ENCODE measurements at regions not wholly inside any gene's neighbourhood (a gene's known extent, or its start where the extent isn't known, plus 50 kb on each side); places are given as distances from the start of the nearest gene placed in this dataset.
A peak's percentile ranks its signal among the peaks of the same experiment; 100 is the strongest.
"Not testable (repeated sequence)": the region's sequence is repeated elsewhere in the genome, so short reads cannot be mapped to it uniquely, and the experiment has no call there.

DNA sequence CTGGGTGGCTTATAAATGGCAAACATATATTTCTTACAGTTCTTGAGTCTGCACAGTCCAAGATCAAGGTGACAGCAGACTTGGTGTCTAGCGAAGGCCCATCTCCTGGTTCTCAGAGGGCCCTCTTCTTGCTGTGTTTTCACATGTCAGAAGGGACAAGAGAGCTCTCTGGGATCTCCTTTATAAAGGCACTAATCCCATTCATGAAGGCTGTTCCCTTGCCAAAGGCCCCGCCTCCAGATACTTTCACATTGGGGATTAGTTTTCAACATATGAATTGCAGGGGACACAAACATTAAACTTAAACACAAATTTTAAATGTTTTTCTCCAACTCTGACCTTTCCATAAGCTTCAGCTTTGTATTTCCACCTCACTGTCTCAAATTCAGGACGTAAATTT, 1135.0 kb upstream of the TENM3 start:
- no peak for DNase-seq (ENCODE audit: low spot score)

DNA sequence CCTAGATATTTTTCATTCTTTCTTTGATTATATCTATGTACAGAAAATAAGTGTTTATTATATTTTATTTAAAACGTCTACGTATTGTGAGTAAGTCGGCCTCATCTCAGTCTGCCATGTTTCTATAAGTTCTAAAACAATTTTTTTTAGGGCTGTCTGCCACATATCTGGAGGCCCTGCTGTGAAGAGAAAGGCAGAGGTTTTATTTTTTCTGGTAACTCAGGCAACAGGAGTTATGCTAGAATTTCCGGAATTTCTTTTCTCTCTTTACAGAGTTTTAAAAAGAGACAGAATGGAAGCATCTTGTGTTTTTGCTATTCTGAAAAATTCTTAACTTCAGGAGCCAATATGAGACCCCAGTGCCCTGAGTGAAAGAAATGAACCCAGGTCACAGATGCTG, 1124.0 kb upstream of the TENM3 start:
- no peak for DNase-seq (ENCODE audit: low spot score)

DNA sequence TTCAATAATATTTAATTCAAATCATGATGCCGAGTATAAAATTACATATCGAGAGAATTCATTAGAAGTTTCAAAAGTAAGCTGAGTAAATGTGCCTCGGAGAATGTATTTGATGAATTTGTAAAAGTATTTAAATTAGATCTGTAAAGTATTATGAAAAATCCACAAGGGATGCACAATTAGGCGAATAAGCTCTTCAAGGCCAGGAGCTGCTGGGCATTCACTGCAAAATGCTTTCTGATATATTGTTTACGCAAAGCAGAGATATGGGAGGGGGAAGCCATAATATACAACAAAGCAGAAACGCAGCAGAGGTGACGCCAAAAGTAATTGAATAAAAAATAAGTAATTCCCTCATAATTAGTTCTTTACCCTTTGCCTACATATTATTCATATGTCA, 1121.5 kb upstream of the TENM3 start:
- DNase-seq (ENCODE audit: low spot score) = no peak

DNA sequence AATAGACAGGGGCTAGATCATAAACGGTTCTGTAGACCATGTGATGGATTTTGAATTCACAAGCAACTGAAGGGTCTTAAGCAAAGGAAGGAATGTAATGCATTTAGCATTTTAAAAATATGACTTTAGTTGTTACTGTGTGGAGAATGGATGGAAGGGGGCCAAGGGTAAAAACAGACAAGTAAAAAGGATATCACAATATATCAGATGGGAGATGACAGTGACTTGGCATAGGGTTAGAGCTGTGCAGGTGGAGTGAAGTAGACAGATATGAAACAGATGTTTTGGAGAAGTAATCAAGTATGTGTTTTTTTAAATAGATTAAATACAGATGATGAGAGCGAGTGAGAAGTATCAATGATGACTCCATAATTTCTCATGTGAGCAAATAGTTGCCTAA, 1116.0 kb upstream of the TENM3 start:
- no peak for DNase-seq (ENCODE audit: low spot score)

DNA sequence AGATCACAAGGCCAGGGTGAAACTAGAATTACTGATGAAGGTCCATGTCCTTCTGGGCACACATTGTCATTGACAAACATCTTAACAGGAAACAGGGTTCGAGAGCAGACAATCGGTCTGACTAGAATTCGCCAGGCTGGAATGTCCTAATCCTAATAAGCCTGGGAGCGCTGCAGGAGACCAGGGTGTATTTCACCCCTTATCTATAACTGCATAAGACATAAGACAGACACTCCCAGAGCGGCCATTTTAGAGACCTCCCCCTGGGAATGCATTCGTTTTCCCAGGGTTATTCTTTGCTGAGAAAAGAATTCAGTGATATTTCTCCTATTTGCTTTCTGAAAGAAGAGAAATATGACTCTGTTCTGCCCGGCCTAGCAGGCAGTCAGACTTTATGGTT, 1112.9 kb upstream of the TENM3 start:
- DNase-seq (ENCODE audit: low spot score) = not testable (repeated sequence)

DNA sequence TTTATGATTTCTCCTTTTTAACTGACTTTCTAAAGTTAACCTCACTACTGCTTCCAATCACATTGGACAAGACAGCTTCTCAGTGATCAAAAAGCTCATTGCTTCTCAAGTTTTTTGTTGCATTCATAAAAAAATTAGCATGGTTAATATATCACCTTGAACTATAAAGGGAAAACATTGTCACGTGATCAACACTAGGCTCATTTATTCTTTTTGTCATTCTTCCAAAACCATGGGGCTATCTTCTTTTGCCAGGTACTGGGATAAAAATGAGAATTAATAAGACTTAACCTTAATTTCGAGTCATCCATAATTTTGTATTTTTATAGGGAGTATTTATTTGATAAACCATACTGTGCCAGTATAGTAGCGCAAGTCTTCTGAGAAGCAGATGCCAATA, 1105.9 kb upstream of the TENM3 start:
- no peak for DNase-seq (ENCODE audit: low spot score)

DNA sequence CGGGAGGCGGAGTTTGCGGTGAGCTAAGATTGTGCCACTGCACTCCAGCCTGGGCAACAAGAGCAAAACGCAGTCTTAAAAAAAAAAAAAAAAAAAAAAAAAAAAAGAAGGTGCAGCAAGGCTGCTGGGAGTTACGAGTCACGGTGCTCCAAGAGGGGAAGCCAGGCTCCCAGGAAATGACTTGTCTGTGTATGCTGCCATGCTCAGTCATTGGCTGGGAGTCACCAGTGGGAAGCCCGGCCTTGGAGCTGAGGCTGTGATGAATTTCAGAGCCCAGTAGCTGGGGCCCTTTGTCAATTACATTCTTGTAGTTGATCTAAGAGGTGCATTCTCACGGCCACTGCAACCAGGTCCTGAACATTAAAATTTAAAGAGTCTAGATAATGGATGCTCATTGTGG, 1105.1 kb upstream of the TENM3 start:
- DNase-seq (ENCODE audit: low spot score) = no peak

DNA sequence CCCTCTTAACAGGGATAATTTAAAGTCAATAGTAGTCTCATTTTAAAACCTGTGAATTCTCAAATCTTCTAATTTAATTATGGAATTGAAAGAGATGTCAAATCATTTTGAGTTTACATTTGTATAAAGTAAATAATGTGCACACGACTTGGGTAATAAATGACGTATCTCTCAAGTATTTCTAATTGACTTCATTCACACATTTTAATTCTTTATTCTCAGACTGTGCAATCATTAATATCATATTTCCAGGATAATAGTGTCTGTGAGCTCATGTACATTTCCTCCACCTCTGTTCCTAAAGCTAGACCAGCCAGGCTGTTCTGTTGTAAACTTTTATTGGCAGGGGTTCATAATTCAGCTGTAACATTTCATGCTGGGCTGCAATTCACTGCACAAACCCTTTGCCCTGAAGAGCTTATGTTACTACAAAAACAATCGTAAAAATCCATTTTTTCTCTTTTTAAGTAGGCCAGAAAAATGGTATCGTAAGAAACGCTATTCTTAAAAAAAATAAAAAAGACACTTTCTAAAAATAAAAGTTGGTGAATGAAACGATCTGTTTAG, 1103.1 kb upstream of the TENM3 start:
- DNase-seq (ENCODE audit: low spot score) = no peak

DNA sequence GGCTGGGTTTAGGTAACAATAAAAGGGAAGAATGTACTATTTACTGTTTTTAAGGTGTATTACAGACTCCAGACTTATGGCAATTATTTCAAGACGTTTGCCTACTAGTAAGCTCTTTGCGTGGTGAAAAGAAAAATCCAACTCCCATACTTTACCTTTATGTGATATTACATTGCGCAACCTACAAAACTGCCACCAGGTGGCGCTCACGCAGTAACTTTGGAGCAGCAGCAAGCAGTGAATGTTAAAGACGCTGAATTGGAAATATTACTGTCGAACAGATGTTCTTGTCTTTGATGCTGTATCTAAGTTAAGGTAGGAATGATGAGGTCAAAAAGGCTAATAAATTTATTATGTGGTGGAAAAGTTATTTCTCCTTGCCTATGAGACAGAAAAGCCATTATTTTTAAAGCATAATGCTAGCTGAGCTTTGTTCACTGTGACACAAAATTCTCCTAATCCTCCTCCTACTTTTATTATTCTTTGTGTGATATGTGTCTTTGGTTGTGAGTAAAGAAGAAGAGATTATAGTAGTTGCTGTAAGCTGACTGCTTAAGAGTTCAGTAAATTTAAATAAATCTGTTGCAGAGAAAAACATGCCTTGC, 1099.8 kb upstream of the TENM3 start:
- peak; percentile 40 for DNase-seq (ENCODE audit: low spot score)

DNA sequence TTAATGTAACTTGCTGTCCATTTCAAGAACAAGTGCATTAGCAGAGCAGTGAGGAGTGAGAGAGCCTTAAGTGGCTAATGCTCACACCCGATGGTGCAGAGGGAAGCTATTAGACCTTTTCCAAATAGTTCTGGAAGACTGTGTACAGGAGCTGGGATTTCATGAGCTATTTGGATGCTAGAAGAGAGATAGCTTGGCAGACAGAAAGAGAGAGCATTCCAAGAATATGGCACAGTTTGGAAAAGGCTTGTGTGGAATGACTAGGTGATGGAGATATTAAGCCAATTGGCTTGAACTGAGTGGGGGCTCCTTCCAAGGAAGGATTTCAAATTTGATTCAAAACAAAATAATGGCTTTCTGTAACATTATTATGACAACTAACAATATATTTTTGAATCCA, 1097.2 kb upstream of the TENM3 start:
- DNase-seq (ENCODE audit: low spot score) = no peak

DNA sequence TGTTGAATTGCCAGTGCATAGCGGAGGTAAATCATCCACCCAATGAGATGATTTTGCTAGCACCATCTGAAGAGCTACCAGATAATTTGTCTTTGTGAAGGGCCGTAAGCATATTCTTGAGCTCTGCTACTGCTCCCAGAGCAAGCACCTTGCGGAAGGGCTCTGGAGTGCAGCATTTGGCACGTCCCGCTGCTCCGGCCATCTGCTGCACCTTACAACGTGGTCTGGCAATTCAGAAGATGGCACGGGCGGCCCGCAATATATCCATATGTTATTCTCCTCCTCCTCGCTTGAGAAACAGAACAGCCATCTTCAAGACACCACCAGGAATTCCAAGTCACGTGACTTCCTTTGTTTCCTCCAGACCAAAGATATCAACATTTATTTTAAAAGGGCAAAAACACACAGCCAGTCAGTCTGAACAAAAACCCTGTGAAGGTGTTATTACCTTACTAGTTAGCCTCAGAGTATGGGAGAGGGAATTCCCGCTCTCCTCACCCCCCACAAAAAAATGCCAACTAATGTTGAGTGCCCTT, 1095.7 kb upstream of the TENM3 start:
- no peak for DNase-seq (ENCODE audit: low spot score)

DNA sequence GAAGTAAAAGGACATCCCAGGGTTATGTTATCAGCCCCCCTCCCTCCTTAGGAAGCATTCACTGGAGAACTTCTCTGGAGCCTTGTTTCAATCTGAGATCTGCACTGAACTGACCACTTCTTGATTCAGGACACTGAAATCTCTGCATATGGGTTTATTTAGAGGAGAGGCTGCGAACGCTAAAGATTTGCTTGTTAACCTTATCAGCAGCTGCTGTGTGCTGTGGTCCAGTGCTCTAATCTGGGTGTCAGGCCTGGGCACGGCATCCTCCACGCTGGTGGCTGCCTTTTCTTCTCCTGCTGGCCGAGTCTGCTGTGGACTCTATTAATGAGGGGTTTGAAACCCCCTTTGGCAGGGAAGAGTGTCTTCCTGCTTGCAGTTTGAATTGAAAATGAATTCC, 1094.7 kb upstream of the TENM3 start:
- no peak for DNase-seq (ENCODE audit: low spot score)

DNA sequence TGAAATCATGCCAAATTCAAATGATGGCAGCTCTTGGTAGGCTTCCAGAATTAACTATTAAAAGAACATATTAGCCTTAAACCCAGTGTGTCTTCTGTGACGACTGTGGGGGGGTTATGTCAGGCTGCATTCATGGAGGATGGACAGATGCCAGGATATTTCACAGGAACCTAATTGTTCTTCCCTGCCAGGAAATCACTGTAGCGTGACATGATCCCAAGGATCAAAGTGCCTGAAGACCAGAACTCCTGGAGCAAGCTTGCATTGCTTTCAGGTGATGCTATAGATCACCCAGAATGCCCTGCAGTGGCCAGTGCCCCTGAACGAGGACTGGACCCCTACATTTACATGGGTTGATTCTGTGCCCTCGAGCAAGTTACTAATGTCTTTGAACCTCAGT, 1093.0 kb upstream of the TENM3 start:
- no peak for DNase-seq (ENCODE audit: low spot score)

DNA sequence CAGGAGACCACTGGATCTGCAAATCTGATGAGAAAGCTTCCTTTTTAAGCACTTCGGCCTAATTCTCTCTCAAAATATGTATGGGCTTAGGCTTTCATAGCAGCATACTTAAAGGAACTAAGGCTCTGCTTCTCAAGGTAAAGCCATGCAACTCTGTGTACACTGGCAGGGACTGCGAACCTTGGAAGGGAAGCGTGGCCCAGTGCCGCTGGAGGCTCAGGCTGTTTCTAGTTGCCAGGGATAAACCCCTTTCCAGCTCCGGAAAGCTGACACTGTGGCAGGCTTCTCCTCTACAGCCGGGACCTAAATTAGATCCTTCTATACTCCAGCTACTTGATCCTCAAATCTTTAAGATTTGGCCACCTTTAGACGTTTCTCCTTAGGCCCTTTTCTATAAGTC, 1091.3 kb upstream of the TENM3 start:
- no peak for DNase-seq (ENCODE audit: low spot score)

DNA sequence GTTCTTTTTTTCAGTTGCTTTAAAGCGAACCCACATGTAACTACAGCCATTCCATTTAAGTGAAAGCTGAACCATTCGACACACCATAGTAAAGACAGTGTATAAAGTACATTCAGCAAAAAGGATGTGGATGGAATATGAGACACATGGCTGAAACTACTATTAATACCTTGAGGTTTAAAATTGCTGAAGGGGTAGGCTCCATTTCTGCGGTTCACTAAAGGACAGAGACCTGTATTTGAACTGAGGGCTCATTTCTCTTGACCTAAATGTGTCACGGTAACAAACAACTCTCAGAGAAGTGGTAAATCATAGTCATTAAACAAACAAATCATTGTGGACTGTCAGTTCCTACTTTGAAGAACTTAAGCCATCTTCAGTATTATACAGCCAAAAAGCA, 1085.6 kb upstream of the TENM3 start:
- no peak for DNase-seq (ENCODE audit: low spot score)

DNA sequence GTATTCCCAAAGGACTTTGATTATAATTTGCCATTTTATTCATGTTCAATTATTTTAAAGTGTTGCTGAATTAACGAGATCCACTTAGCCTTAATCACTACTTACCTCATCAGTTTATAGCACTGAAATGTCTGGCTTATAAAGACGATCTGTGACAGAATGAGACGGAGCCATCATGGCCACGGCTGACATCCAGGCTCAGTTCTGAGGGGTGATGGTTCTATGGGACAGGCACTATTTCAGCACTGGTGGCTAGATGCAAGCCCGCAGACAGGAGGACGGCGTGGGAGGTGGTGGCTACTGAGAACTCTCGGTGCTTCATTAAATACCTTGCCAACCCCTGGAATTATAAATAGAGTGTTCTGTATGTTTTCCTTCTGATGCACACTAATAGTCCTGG, 1084.2 kb upstream of the TENM3 start:
- DNase-seq (ENCODE audit: low spot score) = no peak

DNA sequence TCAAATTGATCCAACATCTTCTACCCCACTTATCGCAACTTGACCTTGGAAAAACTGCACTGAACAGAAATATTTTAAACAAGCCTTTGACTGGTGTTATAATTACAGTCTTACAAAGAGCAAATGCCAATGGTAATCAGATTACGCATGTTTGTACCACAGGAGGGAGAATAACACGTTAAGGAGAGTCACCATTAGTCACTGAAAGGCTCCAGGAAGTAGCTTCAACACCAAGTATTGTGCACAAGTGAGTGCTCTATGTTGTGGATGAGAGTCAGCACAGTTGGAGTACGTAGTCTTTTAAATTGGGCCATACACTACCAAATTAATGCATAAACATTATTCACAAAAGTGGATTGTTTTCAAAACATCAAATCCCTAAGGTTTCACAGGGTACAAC, 1081.5 kb upstream of the TENM3 start:
- DNase-seq (ENCODE audit: low spot score) = no peak

DNA sequence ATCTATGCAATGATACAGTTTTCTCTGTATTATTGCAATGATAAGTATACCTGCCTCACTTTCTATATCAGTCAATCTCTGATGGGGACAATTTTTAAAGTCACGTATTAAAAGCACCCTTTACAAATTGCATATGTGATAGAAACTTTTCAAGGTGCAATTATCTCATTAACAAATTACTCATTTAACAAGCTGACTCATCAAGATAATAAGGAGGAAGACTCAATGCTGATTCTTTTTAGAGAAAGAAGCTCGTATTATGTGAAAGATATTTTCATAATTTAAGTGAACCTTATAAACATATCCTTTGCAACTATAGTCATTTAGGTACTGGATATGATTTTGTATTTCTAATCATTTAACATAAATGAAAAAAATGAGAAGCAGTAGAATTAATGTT, 1080.9 kb upstream of the TENM3 start:
- DNase-seq (ENCODE audit: low spot score) = no peak

DNA sequence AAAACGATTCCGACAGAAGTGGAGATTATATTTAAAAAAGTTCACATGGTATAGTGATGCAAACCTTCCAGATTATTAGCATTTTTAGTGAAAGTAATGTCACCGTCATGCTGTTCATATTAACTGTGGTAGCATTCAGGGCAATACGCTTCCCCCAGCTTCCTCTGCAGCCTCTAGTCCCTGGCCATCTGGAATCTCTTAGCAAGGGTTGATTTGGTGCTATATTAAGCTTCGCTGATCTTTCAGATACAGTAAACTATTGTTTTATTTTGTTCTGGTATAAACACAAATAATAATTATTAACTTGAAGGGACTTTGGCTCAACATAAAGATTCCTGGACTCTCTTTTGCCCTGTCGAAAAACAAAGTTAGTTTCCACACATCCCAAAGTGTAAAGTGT, 1080.5 kb upstream of the TENM3 start:
- DNase-seq (ENCODE audit: low spot score) = no peak

DNA sequence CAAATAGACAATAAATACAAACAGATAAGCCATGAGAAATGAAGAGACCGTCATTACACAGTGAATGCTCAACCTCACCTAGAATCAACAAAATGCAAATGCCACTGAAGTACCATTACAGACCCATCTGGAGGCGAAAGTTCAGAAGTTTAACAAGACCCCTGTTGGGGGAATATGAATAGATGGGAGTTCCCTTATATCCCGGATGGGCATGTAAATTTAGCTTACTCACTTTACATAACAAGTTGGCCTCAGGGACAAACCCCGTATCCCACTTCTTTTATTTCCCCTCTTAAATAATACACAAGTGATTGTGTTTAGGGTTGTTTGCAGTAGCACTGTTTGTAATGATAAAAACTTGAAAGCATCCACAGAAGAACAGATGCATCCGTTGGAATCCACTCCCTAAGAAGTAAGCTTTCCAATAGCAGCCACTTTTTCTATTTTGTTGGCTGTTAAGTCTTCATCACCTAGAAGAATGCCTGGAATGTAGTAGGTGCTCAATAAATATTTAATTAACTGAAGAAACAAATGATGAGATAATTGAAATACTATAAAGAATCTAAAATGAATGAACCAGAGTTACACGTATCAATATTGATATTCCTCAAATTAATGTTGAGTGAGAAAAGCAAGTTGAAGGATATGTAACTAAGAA, 1076.3 kb upstream of the TENM3 start:
- no peak for DNase-seq (ENCODE audit: low spot score)

DNA sequence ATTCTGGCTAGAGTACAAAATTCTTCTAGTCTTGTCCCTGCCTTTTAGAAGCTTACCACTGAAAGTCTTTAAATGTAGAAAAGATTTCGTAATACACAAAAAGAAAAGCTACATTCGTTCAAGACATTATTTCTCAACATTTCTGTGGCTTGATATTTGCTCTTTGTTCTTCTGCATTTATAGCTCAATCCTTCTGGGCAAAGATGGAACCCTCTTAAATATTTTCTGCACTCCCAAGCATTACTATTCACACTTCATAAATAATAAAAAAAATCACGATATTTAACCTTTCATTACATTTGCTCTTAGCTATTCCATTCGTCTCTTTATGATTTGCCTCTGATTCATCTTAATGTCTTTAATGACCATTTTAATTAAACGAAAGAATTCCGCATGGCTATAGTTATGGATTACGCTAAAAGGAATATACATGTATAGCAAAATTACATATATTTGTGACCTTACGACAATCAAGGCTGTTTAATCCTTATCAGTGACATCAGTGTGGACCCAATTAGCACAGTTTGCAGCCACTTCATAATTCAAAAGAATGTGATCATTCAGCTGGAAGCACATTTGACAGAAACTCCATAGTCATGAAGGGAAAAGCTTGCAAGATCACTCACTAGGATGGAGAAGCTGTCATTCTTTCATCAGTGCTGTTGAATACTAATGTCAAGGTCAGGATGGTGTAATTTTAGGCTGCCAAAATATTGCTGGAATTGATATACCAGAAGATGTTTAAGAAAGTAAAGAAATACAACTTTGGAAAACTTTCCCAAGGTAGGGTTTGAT, 1075.0 kb upstream of the TENM3 start:
- no peak for DNase-seq (ENCODE audit: low spot score)

DNA sequence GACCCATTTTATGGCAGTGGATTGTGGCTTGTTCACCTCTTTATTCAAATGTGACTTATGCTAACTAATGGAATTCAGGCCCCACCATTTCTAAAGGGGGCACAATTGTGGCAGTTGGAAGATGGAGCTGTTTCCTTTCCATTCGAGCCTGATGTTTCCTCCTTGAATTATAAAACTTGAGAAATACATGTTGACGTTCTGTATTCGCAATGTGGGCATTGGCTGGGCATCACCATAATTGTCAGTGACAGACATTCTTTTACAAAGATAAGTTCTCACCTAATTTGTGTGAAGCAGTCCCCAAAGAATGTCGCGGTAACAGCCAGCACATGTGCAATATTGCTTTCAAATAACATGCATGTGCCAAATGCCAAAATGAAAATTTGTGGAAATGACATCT, 1070.2 kb upstream of the TENM3 start:
- no peak for DNase-seq (ENCODE audit: low spot score)

DNA sequence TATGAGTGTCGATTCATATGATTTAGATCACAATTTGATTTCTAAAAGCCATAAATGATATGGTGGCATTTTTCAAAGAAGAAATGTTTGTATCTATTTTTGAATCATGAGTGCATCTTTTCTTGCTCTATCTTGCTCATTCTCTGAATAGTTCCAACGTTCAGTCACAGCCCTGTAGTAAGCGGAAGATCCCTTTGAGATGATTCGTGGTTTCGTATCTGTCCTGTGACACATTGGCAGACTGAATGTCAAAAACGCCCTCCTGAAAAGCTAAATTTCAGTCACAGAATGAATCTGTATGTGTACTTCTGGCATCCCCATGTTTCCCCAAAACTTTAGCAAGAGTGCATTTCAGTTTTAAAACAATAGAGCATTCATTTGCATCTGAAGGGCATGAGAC, 1066.9 kb upstream of the TENM3 start:
- no peak for DNase-seq (ENCODE audit: low spot score)
